ENCODE measurements at regions not wholly inside any gene's neighbourhood (a gene's known extent, or its start where the extent isn't known, plus 50 kb on each side); places are given as distances from the start of the nearest gene placed in this dataset.
A peak's percentile ranks its signal among the peaks of the same experiment; 100 is the strongest.

DNA sequence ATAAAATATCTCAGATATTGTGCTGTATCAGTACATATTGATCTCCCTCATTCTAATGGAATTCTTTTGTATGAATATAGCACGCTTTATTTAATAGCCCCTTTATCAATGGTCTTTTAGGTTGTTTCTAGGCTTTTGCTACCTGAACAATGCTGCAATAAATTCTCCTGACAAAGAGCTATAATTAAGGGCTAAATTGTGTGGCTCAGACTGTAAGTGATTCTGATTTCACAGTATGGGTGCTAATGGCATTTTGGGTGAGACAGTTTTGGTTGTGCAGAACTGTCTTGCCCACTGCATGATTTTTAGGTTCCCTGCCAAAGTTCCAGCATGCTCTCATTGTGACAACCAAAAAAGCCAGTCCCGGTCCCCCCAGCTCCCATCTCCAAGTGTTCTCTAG is 363.2 kb downstream of the REEP3 start:
- Histone ChIP-seq H3K4me3 (ENCODE audit: low read depth, low read length) (no peak overlapping the region), H3K36me3 (replicated peaks) (no peaks in the 10 kb centered on the region), H3K27me3 (replicated peaks) (no peaks in the 10 kb centered on the region), H3K27ac (no peak overlapping the region)
- TF ChIP-seq, protein P1, sequence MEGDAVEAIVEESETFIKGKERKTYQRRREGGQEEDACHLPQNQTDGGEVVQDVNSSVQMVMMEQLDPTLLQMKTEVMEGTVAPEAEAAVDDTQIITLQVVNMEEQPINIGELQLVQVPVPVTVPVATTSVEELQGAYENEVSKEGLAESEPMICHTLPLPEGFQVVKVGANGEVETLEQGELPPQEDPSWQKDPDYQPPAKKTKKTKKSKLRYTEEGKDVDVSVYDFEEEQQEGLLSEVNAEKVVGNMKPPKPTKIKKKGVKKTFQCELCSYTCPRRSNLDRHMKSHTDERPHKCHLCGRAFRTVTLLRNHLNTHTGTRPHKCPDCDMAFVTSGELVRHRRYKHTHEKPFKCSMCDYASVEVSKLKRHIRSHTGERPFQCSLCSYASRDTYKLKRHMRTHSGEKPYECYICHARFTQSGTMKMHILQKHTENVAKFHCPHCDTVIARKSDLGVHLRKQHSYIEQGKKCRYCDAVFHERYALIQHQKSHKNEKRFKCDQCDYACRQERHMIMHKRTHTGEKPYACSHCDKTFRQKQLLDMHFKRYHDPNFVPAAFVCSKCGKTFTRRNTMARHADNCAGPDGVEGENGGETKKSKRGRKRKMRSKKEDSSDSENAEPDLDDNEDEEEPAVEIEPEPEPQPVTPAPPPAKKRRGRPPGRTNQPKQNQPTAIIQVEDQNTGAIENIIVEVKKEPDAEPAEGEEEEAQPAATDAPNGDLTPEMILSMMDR (IDR thresholded peaks at IDR 0.05; ENCODE audit: low read depth, low read length, missing control alignments), result no peak
- in situ Hi-C loops (cut with HindIII; ENCODE audit: low pct_ligation_motif_present, low sequenced_read_pairs), result no loop called here
- no peak for DNase-seq

DNA sequence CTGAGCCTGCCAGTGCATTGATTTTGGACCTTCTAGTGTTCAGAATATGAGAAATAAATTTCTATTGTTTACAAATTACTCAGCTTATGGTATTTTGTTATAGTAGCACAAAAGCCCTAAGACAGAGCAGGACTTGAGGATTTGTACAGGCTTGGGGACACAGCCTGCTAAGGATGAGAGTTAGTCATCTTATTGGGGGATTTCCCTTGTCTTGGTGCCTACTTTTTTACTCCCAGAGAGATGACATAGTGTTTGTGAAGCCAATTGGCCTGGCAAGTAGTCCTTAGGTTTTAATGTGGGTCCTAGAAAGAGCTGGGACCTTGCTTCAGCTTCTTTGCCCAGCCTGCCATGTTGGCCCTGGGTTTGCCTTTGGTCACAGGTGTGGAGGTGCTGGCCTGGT is 364.0 kb downstream of the REEP3 start:
- H3K27me3 ChIP-seq (replicated peaks), result no peaks in the 10 kb centered on the region
- no peak overlapping the region for H3K4me3 ChIP-seq (ENCODE audit: low read depth, low read length)
- no peaks in the 10 kb centered on the region for H3K36me3 ChIP-seq (replicated peaks)
- in situ Hi-C loops (cut with HindIII; ENCODE audit: low pct_ligation_motif_present, low sequenced_read_pairs), result no loop called here
- DNase-seq, result no peak
- H3K27ac ChIP-seq, result no peak overlapping the region
- TF ChIP-seq, protein P1 (IDR thresholded peaks at IDR 0.05; ENCODE audit: low read depth, low read length, missing control alignments), result no peak

DNA sequence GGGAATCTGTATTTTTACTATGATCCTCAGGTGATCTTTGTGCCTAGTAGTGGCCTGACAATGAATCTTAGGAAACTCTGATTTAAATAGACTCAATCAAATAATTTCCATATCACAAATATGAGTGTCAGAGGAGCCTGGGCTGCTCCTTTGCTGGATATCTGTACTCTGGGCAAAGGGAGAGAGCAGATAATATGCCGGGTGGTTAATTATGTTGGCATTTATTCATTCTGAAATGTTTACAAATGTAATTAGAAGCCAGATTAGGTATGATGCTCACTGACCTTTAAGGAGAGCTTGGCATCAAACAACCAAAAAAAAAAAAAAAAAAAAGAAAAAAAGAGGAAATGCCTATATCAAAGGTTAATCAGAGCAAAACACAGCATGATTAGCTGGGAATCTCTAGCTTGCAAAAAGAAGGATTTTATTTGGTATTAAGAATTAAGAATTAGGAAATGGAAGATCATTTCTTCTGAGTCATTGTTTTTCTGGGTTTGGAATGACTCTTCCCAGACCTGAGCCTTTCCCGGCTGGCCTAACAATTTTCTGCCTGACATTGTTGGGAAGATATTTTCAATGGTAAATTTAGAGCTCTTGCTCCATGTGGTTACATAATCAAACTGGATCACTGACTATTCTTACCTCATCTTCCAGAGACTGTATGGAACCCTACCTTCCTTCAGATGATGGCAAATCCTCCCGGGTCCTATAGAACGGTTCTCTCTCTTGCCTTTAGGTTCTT is 365.3 kb downstream of the REEP3 start:
- TF ChIP-seq, protein P1 (IDR thresholded peaks at IDR 0.05; ENCODE audit: low read depth, low read length, missing control alignments), result no peak
- H3K27me3 ChIP-seq (replicated peaks), result no peaks in the 10 kb centered on the region

DNA sequence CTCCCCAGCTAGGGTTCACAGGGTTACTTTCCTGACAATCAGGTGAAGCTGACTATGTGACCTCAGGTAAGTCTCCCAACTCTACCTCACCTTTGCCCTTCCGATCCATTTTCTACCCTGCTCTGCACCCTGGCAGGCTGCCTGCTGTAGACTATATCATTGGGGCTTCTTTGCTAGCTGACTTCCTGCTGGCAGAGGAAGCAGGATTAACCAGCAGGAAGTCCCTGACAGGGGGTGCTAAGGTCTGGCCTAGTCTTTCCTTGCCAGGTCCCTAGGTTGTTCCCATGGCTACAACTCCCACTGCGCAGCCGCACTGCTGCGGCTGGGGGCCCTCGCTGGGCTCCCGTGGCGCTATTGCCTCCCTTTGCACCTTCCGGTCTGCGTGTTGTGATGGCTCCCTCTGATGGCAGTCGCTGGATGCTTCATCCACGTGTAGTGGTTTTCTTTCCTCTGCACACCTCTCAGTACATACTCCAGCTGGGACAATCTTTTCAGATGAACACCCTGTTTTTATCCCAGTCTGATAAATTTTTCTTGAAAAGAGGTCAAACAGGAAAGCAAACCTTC is 365.9 kb downstream of the REEP3 start:
- in situ Hi-C loops (cut with HindIII; ENCODE audit: low pct_ligation_motif_present, low sequenced_read_pairs), result no loop called here
- Histone ChIP-seq H3K36me3 (replicated peaks) (no peaks in the 10 kb centered on the region), H3K27ac (no peak overlapping the region), H3K4me3 (ENCODE audit: low read depth, low read length) (no peak overlapping the region), H3K27me3 (replicated peaks) (no peaks in the 10 kb centered on the region)
- TF ChIP-seq, protein P1 (IDR thresholded peaks at IDR 0.05; ENCODE audit: low read depth, low read length, missing control alignments), result peak; percentile 37
- no peak for DNase-seq

More for the DNA sequence above, 365.3 kb downstream of the REEP3 start:
- H3K4me3 ChIP-seq (ENCODE audit: low read depth, low read length), result no peak overlapping the region
- in situ Hi-C loops (cut with HindIII; ENCODE audit: low pct_ligation_motif_present, low sequenced_read_pairs), result no loop called here
- no peaks in the 10 kb centered on the region for H3K36me3 ChIP-seq (replicated peaks)
- no peak overlapping the region for H3K27ac ChIP-seq
- DNase-seq, result no peak

DNA sequence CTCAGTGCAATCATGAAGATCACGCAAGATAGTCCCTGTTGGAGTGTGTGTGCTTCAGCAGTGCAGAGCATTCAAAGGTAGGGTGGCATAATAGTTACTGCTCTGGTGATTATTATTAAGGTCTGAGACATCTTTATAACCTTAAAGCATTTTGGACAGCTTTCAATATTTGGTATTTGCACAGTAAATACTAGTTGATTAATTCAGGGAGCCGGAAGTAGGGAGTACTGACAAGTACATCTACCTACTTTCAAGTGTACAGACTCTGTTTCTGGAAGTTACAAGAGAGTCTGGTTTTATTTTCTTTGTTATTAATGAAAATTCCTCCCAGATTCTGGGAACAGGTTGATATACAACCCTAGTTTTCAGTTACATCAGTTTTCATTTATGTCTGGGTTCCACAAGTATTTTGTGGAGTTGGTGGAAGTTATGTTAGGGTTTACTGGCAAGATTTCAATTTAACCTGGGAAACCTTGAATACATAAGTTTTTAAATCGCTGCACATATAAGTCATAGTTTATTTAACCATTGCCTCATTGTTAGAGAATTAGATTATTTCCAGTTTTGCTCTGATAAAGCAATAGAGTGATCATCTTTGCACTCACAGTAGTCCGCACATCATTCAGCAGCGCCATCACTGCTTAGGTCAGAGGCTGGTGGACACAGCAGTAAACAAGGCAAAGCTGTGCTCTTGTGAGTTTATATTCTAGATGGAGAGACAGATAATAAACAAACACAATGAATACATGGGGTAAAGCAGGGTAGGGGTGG is 366.6 kb downstream of the REEP3 start:
- in situ Hi-C loops (cut with HindIII; ENCODE audit: low pct_ligation_motif_present, low sequenced_read_pairs), result no loop called here
- DNase-seq, result no peak
- TF ChIP-seq, protein P1 (IDR thresholded peaks at IDR 0.05; ENCODE audit: low read depth, low read length, missing control alignments), result no peak
- Histone ChIP-seq H3K36me3 (replicated peaks) (no peaks in the 10 kb centered on the region), H3K27ac (no peak overlapping the region), H3K27me3 (replicated peaks) (no peaks in the 10 kb centered on the region), H3K4me3 (ENCODE audit: low read depth, low read length) (no peak overlapping the region)
